SK-N-SH (cell line): ENCODE measurements at regions not wholly inside any gene's neighbourhood (a gene's known extent, or its start where the extent isn't known, plus 50 kb on each side); places are given as distances from the start of the nearest gene placed in this dataset.

Experiments
- CTCF ChIA-PET: fragments of 300-600, 350-600 bp; formaldehyde crosslinking; extraction: SDS; loops from one replicate; lab custom pipeline; 2021; lab: Yijun Ruan, JAX
- POLR2A ChIA-PET: fragments of 350-600 bp; sonication (Branson Sonifier 250); formaldehyde crosslinking; extraction: SDS; loops from one replicate; lab custom pipeline; 2020; ENCODE audit warnings: antibody characterized with exemption, inconsistent platforms; lab: Yijun Ruan, JAX
- DNase-seq: peaks from one replicate; pipeline ENCODE4 v3.0.0; 2012
- H2AFZ ChIP-seq: fragments of 200-600 bp; sonication (generic); 2 replicates; pipeline ENCODE4 v1.8.1; 2016; ENCODE audit warnings: antibody characterized with exemption, mild to moderate bottlenecking, low read depth
- H3F3A ChIP-seq: fragments of 200-600 bp; sonication (generic); replicated peaks from 2 replicates; pipeline ENCODE3; 2016; ENCODE audit warnings: antibody characterized with exemption, mild to moderate bottlenecking; ENCODE audit not compliant: insufficient read depth
- H3K27ac ChIP-seq, 2 experiments: fragments of 200-500 bp in 1 of 2; fragments of 200-600 bp in 1 of 2; sonication (Bioruptor generic) in 1 of 2; sonication (generic), shearing (Covaris generic) in 1 of 2; 2 replicates each; pipeline versions ENCODE4 v1.5.1 to v1.6.1; 2014 to 2016; ENCODE audit warnings: low read depth in 2 of 2, inconsistent platforms in 1 of 2, low read length in 1 of 2, mild to moderate bottlenecking in 1 of 2, mixed read lengths in 1 of 2
- H3K27me3 ChIP-seq: fragments of 200-600 bp; sonication (generic), shearing (Covaris generic); 2 replicates; pipeline ENCODE4 v1.6.1; 2016; ENCODE audit warnings: mixed run types; ENCODE audit not compliant: insufficient read depth
- H3K36me3 ChIP-seq, 2 experiments: fragments of 200-500 bp in 1 of 2; fragments of 200-600 bp in 1 of 2; sonication (Bioruptor generic) in 1 of 2; sonication (generic) in 1 of 2; replicated peaks in 1 of 2; 2 replicates each; pipeline versions ENCODE3 to v1.5.1; 2014 to 2016; ENCODE audit warnings: low read length in 1 of 2, mild to moderate bottlenecking in 1 of 2; ENCODE audit not compliant: insufficient read depth in 2 of 2, control insufficient read depth in 1 of 2
- H3K4me1 ChIP-seq, 2 experiments: fragments of 200-500 bp in 1 of 2; fragments of 200-600 bp in 1 of 2; sonication (Bioruptor generic) in 1 of 2; sonication (generic), shearing (Covaris generic) in 1 of 2; 2 replicates each; pipeline versions ENCODE4 v1.5.1 to v1.6.1; 2014 to 2016; ENCODE audit warnings: low read depth in 1 of 2, low read length in 1 of 2, mixed run types in 1 of 2; ENCODE audit not compliant: insufficient read depth in 2 of 2, control insufficient read depth in 1 of 2
- H3K4me2 ChIP-seq: fragments of 200-600 bp; sonication (generic), shearing (Covaris generic); 2 replicates; pipeline ENCODE4 v1.6.1; 2017; ENCODE audit warnings: mixed run types
- H3K4me3 ChIP-seq, 2 experiments: fragments of 200-500 bp in 1 of 2; fragments of 200-600 bp in 1 of 2; sonication (Bioruptor generic) in 1 of 2; sonication (generic), shearing (Covaris generic) in 1 of 2; 2 replicates each; pipeline versions ENCODE4 v1.5.1 to v1.8.1; 2014 to 2016; ENCODE audit warnings: low read depth in 2 of 2, inconsistent platforms in 1 of 2, low read length in 1 of 2, mild to moderate bottlenecking in 1 of 2, mixed read lengths in 1 of 2, moderate library complexity in 1 of 2
- H3K79me2 ChIP-seq: fragments of 200-600 bp; sonication (generic); 2 replicates; pipeline ENCODE4 v1.8.1; 2017; ENCODE audit warnings: mild to moderate bottlenecking; ENCODE audit not compliant: insufficient read depth
- H3K9ac ChIP-seq: fragments of 200-600 bp; sonication (generic); 2 replicates; pipeline ENCODE4 v1.6.1; 2017; ENCODE audit warnings: mixed run types
- H3K9me2 ChIP-seq: fragments of 200-600 bp; sonication (generic); 2 replicates; pipeline ENCODE4 v1.6.1; 2017; ENCODE audit warnings: mixed run types
- H3K9me3 ChIP-seq: fragments of 200-600 bp; sonication (generic); 2 replicates; pipeline ENCODE4 v1.6.1; 2017; ENCODE audit warnings: mixed run types, mild to moderate bottlenecking, moderate library complexity
- H4K20me1 ChIP-seq: fragments of 200-600 bp; sonication (generic); 2 replicates; pipeline ENCODE4 v1.6.1; 2017; ENCODE audit warnings: mild to moderate bottlenecking, mixed run types; ENCODE audit not compliant: insufficient read depth
- EP300 ChIP-seq, 2 experiments: IDR thresholded peaks; 2 replicates each; pipeline versions ENCODE4 v1.4.0 to v1.6.1; 2012; ENCODE audit warnings: borderline replicate concordance in 1 of 2, low read depth in 1 of 2, low read length in 1 of 2
- EZH2phosphoT487 ChIP-seq: fragments of 200-600 bp; sonication (generic); IDR thresholded peaks from 2 replicates; pipeline ENCODE4 v1.6.1; 2017; ENCODE audit warnings: low read depth, mixed run types, mild to moderate bottlenecking, antibody characterized with exemption, moderate library complexity, borderline replicate concordance
- FOSL2 ChIP-seq: IDR thresholded peaks from 2 replicates; pipeline ENCODE4 v1.4.0; 2012; ENCODE audit warnings: low read depth, mild to moderate bottlenecking, moderate library complexity, borderline replicate concordance
- GABPA ChIP-seq: IDR thresholded peaks from 2 replicates; pipeline ENCODE4 v1.4.0; 2012; ENCODE audit warnings: low read depth, mild to moderate bottlenecking
- JUND ChIP-seq: IDR thresholded peaks from 2 replicates; pipeline ENCODE4 v1.4.0; 2012
- MEF2A ChIP-seq: IDR thresholded peaks from 2 replicates; pipeline ENCODE4 v1.4.0; 2012; ENCODE audit warnings: low read depth, borderline replicate concordance
- MXI1 ChIP-seq: IDR thresholded peaks from 2 replicates; pipeline ENCODE4 v1.6.1; 2012; ENCODE audit warnings: mild to moderate bottlenecking, low read depth, low read length, improper control_type of control experiment
- NFIC ChIP-seq: IDR thresholded peaks from 2 replicates; pipeline ENCODE4 v1.4.0; 2012; ENCODE audit warnings: borderline replicate concordance
- POLR2AphosphoS5 ChIP-seq: IDR thresholded peaks from 2 replicates; pipeline ENCODE4 v1.6.1; 2012; ENCODE audit warnings: low read depth, low read length
- RAD21 ChIP-seq: IDR thresholded peaks from 2 replicates; pipeline ENCODE4 v1.6.1; 2012; ENCODE audit warnings: mild to moderate bottlenecking, low read length
- RCOR1 ChIP-seq: fragments of 150-350 bp; IDR thresholded peaks from 2 replicates; pipeline ENCODE4 v1.6.1; 2017; ENCODE audit warnings: antibody characterized with exemption, low read length
- RFX5 ChIP-seq: IDR thresholded peaks from 2 replicates; pipeline ENCODE4 v1.6.1; 2012; ENCODE audit warnings: mild to moderate bottlenecking, improper control_type of control experiment, low read length
- RXRA ChIP-seq: IDR thresholded peaks from 2 replicates; pipeline ENCODE4 v1.4.0; 2012; ENCODE audit warnings: low read depth, mild to moderate bottlenecking, borderline replicate concordance
- SIN3A ChIP-seq: IDR thresholded peaks from 2 replicates; pipeline ENCODE4 v1.6.1; 2012; ENCODE audit warnings: low read depth, mild to moderate bottlenecking, low read length, moderate library complexity, borderline replicate concordance
- TAF1 ChIP-seq: IDR thresholded peaks from 2 replicates; pipeline ENCODE4 v1.6.1; 2012; ENCODE audit warnings: low read depth, mild to moderate bottlenecking, low read length, moderate library complexity, borderline replicate concordance
- TCF12 ChIP-seq: IDR thresholded peaks from 2 replicates; pipeline ENCODE4 v1.4.0; 2012
- TEAD4 ChIP-seq: IDR thresholded peaks from 2 replicates; pipeline ENCODE4 v1.4.0; 2012; ENCODE audit warnings: mild to moderate bottlenecking, borderline replicate concordance; ENCODE audit not compliant: insufficient read depth
- YY1 ChIP-seq: IDR thresholded peaks from 2 replicates; pipeline ENCODE4 v1.4.0; 2012; ENCODE audit warnings: low read depth, mild to moderate bottlenecking
- WGBS: methylation state at CpG from one replicate; pipeline ENCODE4 v1.1.6; 2017; ENCODE audit warnings: low lambda C conversion rate; 5-methylcytosine and 5-hydroxymethylcytosine counted together
- TF ChIP-seq, protein P1 (sequence below): fragments of 200-600 bp; sonication (generic); IDR thresholded peaks from 2 replicates; pipeline ENCODE4 v1.6.1; 2017; ENCODE audit warnings: antibody characterized with exemption, mild to moderate bottlenecking, moderate library complexity
- TF ChIP-seq, protein P2 (sequence below): IDR thresholded peaks from 2 replicates; pipeline ENCODE4 v1.4.0; 2012; ENCODE audit warnings: low read depth, borderline replicate concordance

DNA sequence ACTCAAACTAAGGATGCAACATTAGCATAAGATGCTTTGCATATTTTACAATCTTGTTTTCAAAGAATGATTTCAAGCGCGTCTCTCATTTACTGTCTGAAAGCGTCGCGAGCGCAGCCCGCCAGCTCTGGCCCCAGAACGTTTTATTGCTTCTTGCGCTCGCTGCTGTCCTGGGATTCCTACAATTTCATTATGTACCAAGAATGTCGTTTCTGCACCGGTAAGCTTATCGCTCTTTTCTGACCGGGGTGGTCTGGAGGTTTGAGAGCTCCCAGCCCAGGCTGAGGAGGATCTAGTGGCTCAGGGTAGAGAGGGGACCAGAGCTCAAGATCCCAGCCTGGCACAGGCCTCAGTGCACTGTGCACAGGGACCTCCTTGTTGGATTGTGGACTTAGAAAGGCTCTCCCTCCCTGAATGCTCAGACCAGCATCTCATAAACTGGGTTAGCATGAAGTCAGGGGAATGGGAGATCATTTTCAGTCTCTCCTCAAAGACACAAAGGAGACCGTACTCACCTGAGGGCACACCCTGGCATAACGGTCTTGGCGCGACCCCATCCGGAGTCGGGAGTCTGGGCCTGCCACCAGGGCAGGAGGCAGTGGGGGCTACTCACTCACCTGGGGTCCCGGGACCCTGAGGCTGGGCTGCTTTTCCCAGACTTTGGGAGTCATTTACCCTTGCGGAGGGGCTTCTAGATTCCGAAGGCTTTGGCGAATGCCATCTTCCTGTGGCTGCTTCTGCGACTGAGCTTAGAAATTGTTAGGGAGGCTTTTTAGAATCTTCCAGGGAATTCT is 817.4 kb downstream of the BRD1 start:
- H3K4me1 ChIP-seq = peaks cover 0 to 72% of the 10 kb centered on the region in 2 experiments; a peak in 1 of 4 replicates
- no peaks in the 10 kb centered on the region for H3K36me3 ChIP-seq
- no peaks in the 10 kb centered on the region for H3F3A ChIP-seq
- TF ChIP-seq FOSL2 (no peak), NFIC (no peak), EP300 (IDR thresholded peaks at IDR 0.05; ENCODE audit: borderline replicate concordance in 1 of 2, low read depth in 1 of 2, low read length in 1 of 2) (no peak), RCOR1 (no peak), TEAD4 (no peak), RXRA (no peak), MEF2A (no peak), POLR2AphosphoS5 (no peak), RFX5 (no peak), EZH2phosphoT487 (no peak), YY1 (no peak), MXI1 (no peak), RAD21 (no peak), TAF1 (no peak), JUND (no peak), TCF12 (no peak), GABPA (no peak), SIN3A (no peak)
- TF ChIP-seq, protein P1, sequence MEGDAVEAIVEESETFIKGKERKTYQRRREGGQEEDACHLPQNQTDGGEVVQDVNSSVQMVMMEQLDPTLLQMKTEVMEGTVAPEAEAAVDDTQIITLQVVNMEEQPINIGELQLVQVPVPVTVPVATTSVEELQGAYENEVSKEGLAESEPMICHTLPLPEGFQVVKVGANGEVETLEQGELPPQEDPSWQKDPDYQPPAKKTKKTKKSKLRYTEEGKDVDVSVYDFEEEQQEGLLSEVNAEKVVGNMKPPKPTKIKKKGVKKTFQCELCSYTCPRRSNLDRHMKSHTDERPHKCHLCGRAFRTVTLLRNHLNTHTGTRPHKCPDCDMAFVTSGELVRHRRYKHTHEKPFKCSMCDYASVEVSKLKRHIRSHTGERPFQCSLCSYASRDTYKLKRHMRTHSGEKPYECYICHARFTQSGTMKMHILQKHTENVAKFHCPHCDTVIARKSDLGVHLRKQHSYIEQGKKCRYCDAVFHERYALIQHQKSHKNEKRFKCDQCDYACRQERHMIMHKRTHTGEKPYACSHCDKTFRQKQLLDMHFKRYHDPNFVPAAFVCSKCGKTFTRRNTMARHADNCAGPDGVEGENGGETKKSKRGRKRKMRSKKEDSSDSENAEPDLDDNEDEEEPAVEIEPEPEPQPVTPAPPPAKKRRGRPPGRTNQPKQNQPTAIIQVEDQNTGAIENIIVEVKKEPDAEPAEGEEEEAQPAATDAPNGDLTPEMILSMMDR = no peak
- TF ChIP-seq, protein P2, sequence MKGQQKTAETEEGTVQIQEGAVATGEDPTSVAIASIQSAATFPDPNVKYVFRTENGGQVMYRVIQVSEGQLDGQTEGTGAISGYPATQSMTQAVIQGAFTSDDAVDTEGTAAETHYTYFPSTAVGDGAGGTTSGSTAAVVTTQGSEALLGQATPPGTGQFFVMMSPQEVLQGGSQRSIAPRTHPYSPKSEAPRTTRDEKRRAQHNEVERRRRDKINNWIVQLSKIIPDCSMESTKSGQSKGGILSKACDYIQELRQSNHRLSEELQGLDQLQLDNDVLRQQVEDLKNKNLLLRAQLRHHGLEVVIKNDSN = no peak
- H3K4me3 ChIP-seq = no peak overlapping the region
- H3K4me2 ChIP-seq = no peak overlapping the region
- no peak overlapping the region for H2AFZ ChIP-seq
- DNase-seq = peak; percentile 17
- H3K9me2 ChIP-seq = no peaks in the 10 kb centered on the region
- ChIA-PET CTCF (interaction anchor here (1.5 to 1.6 kb wide), 2 partner anchors 36 to 67 kb away, joined by 3 to 5 read pairs; no protein-coding TSS in a partner anchor), POLR2A (no interaction called here)
- H3K9ac ChIP-seq = no peak overlapping the region
- H3K9me3 ChIP-seq = no peaks in the 10 kb centered on the region
- 68% methylated on average over 20 of the region's 25 CpGs for WGBS
- H3K27me3 ChIP-seq = peaks cover 4% of the 10 kb centered on the region; the same call in 1 of the 2 replicates
- peak overlapping the region in 1 of 2 experiments; percentile 92; a peak in 1 of 4 replicates for H3K27ac ChIP-seq
- H4K20me1 ChIP-seq = no peaks in the 10 kb centered on the region
- H3K79me2 ChIP-seq = no peaks in the 10 kb centered on the region
